Bronchial epithelial cell (primary cell): ENCODE measurements at regions not wholly inside any gene's neighbourhood (a gene's known extent, or its start where the extent isn't known, plus 50 kb on each side); places are given as distances from the start of the nearest gene placed in this dataset.

ENCODE experiments used
- DNase-seq: peaks from one replicate; pipeline ENCODE4 v3.0.0-alpha.2; 2010; ENCODE audit warnings: low read depth
- FAIRE-seq: peaks from 2 replicates; lab custom pipeline; 2011; peaks lifted over from hg19 to GRCh38; lab: Jason Lieb, UNC
- H3K27me3 ChIP-seq: 2 replicates; pipeline ENCODE4 v1.5.1; 2011; ENCODE audit warnings: low read length; ENCODE audit not compliant: control insufficient read depth, insufficient read depth
- H3K36me3 ChIP-seq: 2 replicates; pipeline ENCODE4 v1.5.1; 2011; ENCODE audit warnings: low read length; ENCODE audit not compliant: control insufficient read depth, insufficient read depth
- H3K4me3 ChIP-seq: 2 replicates; pipeline ENCODE4 v1.5.1; 2011; ENCODE audit warnings: mild to moderate bottlenecking, low read depth, low read length, control low read depth
- TF ChIP-seq, protein P1 (sequence below): IDR thresholded peaks from 2 replicates; pipeline ENCODE4 v1.5.1; 2011; ENCODE audit warnings: mild to moderate bottlenecking, moderate library complexity, low read length, control low read depth, inconsistent platforms; ENCODE audit not compliant: insufficient read depth, severe bottlenecking

DNA sequence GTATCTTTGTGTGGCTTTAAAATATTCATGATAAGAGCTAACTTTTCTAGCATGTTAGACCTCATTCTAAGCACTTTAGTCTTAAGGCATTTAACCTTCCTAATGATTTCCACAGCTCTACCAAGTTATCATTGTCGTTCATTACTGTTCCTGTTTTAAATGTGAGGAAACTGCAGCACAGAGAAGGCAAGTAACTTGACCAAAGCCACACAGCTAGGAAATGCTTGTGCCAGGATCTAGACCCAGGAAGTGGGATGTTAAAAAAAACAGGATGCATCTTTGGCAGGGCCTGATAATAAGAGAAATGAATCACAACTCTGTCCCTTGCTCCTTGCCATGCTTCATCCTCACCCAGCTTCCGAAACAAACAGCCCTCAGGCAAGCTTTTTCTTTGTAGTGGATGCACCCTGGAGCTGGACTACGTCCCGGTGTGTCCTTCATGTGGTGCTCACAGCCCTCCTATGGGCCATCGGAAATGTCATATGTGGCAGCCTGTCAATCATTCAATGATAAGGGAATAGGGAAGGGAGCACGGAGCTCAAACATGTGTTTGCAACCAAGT, 196.9 kb upstream of the RREB1 start:
- DNase-seq: peak; percentile 36
- FAIRE-seq: no peak

DNA sequence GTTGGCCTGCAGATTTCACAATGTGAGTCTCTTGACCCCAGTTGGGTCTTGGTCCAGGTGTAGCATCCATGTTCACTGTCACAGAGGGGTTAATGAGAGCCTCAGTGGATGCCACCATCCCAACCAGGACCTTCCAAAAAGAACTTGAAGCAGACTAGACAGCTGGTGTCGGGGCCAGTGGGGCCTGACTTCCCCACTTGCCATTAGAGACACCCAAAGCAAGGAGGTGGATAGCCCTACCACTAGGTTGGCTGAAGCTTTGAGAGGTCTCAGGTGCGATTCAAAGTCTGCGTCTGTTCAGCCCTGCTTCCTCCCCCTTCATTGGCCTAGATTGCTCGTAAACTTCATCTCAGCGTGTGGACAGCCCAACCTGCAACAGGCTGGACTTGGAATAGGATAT, 196.4 kb upstream of the RREB1 start:
- FAIRE-seq (no peak), DNase-seq (no peak)
- H3K4me3 ChIP-seq: no peak overlapping the region
- no peaks in the 10 kb centered on the region for H3K36me3 ChIP-seq
- no peaks in the 10 kb centered on the region for H3K27me3 ChIP-seq
- TF ChIP-seq, protein P1, sequence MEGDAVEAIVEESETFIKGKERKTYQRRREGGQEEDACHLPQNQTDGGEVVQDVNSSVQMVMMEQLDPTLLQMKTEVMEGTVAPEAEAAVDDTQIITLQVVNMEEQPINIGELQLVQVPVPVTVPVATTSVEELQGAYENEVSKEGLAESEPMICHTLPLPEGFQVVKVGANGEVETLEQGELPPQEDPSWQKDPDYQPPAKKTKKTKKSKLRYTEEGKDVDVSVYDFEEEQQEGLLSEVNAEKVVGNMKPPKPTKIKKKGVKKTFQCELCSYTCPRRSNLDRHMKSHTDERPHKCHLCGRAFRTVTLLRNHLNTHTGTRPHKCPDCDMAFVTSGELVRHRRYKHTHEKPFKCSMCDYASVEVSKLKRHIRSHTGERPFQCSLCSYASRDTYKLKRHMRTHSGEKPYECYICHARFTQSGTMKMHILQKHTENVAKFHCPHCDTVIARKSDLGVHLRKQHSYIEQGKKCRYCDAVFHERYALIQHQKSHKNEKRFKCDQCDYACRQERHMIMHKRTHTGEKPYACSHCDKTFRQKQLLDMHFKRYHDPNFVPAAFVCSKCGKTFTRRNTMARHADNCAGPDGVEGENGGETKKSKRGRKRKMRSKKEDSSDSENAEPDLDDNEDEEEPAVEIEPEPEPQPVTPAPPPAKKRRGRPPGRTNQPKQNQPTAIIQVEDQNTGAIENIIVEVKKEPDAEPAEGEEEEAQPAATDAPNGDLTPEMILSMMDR: no peak

More for the DNA sequence above, 196.9 kb upstream of the RREB1 start:
- Histone ChIP-seq H3K36me3 (no peaks in the 10 kb centered on the region), H3K27me3 (no peaks in the 10 kb centered on the region), H3K4me3 (no peak overlapping the region)
- TF ChIP-seq, protein P1: no peak

DNA sequence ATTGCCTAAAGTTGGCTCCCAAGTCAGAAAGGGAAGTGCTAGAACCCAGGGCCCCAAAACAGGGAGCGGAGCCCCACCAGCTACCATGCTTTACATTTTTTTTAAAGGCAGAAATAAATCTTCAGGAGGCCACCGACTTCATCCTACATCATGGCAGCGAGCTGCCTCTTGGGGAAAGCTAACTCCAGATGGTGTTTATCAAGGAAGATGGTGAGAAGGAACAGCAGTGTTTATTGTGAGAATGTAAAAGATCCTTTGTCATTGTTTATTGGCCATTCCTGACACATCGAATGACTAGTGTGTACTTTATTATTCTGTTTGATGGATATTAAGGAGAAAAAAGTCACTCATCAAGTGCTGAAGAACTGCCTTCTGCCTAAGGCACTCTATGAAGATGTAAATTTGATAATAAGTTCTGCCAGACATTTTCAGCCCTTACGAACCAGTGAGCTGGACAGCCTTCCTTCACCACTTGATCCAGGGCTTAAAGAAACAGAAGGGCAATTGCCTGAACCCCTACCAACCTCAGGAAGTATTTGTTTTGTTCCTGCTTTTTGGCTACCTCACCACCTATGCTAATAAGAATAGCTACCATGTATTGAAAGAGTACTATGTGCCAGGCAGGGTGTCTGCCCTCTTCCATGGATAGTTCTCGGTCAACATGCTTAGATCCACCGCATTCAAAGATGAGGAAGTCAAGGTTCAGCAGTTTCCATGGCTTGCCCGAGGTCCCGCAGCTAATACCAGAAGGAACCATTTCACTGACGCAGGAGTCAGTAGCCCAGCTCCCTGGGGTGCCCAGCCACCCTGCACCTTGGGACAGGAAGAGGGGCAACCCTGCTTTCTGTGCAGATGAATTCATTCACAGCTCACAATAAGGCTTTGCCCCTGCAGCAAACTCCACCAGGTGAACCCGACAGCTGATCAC, 194.7 kb upstream of the RREB1 start:
- FAIRE-seq: no peak
- no peak for DNase-seq
- H3K4me3 ChIP-seq: no peak overlapping the region
- TF ChIP-seq, protein P1: no peak
- H3K36me3 ChIP-seq: no peaks in the 10 kb centered on the region
- no peaks in the 10 kb centered on the region for H3K27me3 ChIP-seq

DNA sequence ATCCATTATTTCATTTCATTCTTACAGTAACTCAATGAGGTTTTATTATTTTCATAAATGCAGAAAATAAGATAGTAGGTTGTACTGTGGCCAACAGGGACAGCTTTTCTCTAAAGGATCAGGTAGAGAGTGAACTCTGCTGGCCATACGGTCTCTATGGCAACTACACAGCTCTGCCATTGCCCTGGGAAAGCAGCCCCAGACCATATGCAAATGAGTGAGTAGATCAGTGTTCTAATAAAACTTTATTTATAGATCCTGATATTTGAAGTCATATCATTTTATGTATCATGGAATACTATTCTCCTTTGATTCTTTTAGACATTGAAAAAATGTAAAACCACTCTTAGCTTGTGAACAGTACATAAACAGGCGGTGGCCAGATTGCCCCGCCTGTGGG, 192.5 kb upstream of the RREB1 start:
- TF ChIP-seq, protein P1: no peak
- H3K4me3 ChIP-seq: no peak overlapping the region
- no peaks in the 10 kb centered on the region for H3K27me3 ChIP-seq
- DNase-seq (no peak), FAIRE-seq (no peak)
- no peaks in the 10 kb centered on the region for H3K36me3 ChIP-seq

DNA sequence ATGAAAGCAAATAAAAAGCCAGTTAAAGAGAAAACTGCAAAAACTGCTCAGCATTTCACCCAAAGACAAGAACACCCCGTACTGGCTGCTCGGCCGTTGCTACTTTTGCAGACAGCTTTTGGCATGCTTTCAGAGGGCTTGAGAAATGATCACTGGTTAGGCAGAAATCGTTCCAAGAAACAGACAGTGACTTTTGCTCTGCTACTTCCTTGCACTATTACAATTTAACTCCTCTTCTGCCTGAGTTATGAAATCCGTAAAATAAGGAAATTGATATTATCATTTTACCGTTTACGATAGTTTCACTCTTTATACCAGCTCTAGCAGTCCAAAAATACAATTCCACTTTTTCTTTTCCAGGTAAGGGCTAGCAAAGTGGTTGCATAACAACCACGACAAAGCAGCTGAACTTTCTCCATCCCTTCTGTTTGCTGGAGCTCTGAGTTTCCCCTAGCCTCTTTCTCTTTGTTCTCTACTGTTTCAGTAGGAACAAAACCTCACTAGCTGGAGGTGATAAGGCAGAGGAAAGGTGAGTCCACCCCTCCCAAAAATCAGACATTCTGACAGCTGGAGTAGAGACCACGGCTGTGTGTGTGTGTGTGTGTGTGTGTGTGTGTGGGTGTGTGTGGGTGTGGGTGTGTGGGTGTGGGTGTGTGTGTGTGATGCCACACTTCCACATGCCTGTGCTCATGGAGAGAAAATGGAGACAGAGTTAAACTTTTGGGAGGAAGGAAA, 191.8 kb upstream of the RREB1 start:
- H3K27me3 ChIP-seq: no peaks in the 10 kb centered on the region
- no peak for FAIRE-seq

More for the DNA sequence above, 191.8 kb upstream of the RREB1 start:
- no peaks in the 10 kb centered on the region for H3K36me3 ChIP-seq
- TF ChIP-seq, protein P1: no peak
- no peak overlapping the region for H3K4me3 ChIP-seq
- no peak for DNase-seq
